ENCODE measurements at regions not wholly inside any gene's neighbourhood (a gene's known extent, or its start where the extent isn't known, plus 50 kb on each side); places are given as distances from the start of the nearest gene placed in this dataset.
A peak's percentile ranks its signal among the peaks of the same experiment; 100 is the strongest.
"Not testable (repeated sequence)": the region's sequence is repeated elsewhere in the genome, so short reads cannot be mapped to it uniquely, and the experiment has no call there.

GRCh38 chr6:81003894-81004293 is 748.6 kb downstream of the TENT5A start:
- TF ChIP-seq CTCF (IDR thresholded peaks at IDR 0.05; ENCODE audit: insufficient read depth, low read depth, low read length, missing control alignments), result no peak
- DNase-seq (ENCODE audit: low read depth), result no peak
- no peak overlapping the region for H3K4me3 ChIP-seq (ENCODE audit: low read length)

- no peak overlapping the region for H3K4me3 ChIP-seq (ENCODE audit: low read length)
- no peak for TF ChIP-seq CTCF (IDR thresholded peaks at IDR 0.05; ENCODE audit: insufficient read depth, low read depth, low read length, missing control alignments)
- DNase-seq (ENCODE audit: low read depth), result peak; percentile 4
Observed at GRCh38 chr6:81003156-81003555, 749.3 kb downstream of the TENT5A start.

GRCh38 chr6:81002126-81002525 is 750.4 kb downstream of the TENT5A start:
- TF ChIP-seq CTCF (IDR thresholded peaks at IDR 0.05; ENCODE audit: insufficient read depth, low read depth, low read length, missing control alignments), result no peak
- H3K4me3 ChIP-seq (ENCODE audit: low read length), result no peak overlapping the region
- DNase-seq (ENCODE audit: low read depth), result peak; percentile 11

GRCh38 chr6:80991316-80991715 is 761.2 kb downstream of the TENT5A start:
- H3K4me3 ChIP-seq (ENCODE audit: low read length), result no peak overlapping the region
- no peak for TF ChIP-seq CTCF (IDR thresholded peaks at IDR 0.05; ENCODE audit: insufficient read depth, low read depth, low read length, missing control alignments)
- DNase-seq (ENCODE audit: low read depth), result no peak

- no peak for TF ChIP-seq CTCF (IDR thresholded peaks at IDR 0.05; ENCODE audit: insufficient read depth, low read depth, low read length, missing control alignments)
- no peak for DNase-seq (ENCODE audit: low read depth)
- no peak overlapping the region for H3K4me3 ChIP-seq (ENCODE audit: low read length)
Observed at GRCh38 chr6:80988892-80989291, 763.6 kb downstream of the TENT5A start.

- H3K4me3 ChIP-seq (ENCODE audit: low read length), result no peak overlapping the region
- no peak for TF ChIP-seq CTCF (IDR thresholded peaks at IDR 0.05; ENCODE audit: insufficient read depth, low read depth, low read length, missing control alignments)
Observed at GRCh38 chr6:80988286-80988685, 764.2 kb downstream of the TENT5A start.

GRCh38 chr6:80981226-80981625 is 771.3 kb downstream of the TENT5A start:
- not testable (repeated sequence) for DNase-seq (ENCODE audit: low read depth); H3K4me3 ChIP-seq (ENCODE audit: low read length)

More at GRCh38 chr6:80988286-80988685, 764.2 kb downstream of the TENT5A start:
- no peak for DNase-seq (ENCODE audit: low read depth)

GRCh38 chr6:80976336-80976735 is 776.1 kb downstream of the TENT5A start:
- peak; percentile 6 for DNase-seq (ENCODE audit: low read depth)
- no peak overlapping the region for H3K4me3 ChIP-seq (ENCODE audit: low read length)

More at GRCh38 chr6:80976336-80976735, 776.1 kb downstream of the TENT5A start:
- no peak for TF ChIP-seq CTCF (IDR thresholded peaks at IDR 0.05; ENCODE audit: insufficient read depth, low read depth, low read length, missing control alignments)

All from epithelial cell of esophagus (primary cell).